WTC11 (cell line): ENCODE measurements at regions not wholly inside any gene's neighbourhood (a gene's known extent, or its start where the extent isn't known, plus 50 kb on each side); places are given as distances from the start of the nearest gene placed in this dataset.

Experiments used
- AR ChIP-seq: fragments of 250-450 bp; sonication (Bioruptor Pico); IDR thresholded peaks from 2 replicates; pipeline ENCODE4 v1.9.0; 2021; ENCODE audit warnings: mild to moderate bottlenecking
- ATF3 ChIP-seq: sonication (generic); formaldehyde crosslinking; conservative IDR thresholded peaks from 2 replicates; pipeline ENCODE4 v1.8.1; 2022; ENCODE audit warnings: mild to moderate bottlenecking, missing genetic modification reagents
- CTCF ChIP-seq: fragments of 200-600 bp; IDR thresholded peaks from 2 replicates; pipeline ENCODE4 v1.8.0; 2022; ENCODE audit warnings: antibody characterized with exemption
- FOXJ3 ChIP-seq: sonication (generic); formaldehyde crosslinking; IDR thresholded peaks from 2 replicates; pipeline ENCODE4 v1.9.0; 2021; ENCODE audit warnings: missing genetic modification reagents, mild to moderate bottlenecking, borderline replicate concordance
- FOXP4 ChIP-seq: sonication (generic); formaldehyde crosslinking; IDR thresholded peaks from 2 replicates; pipeline ENCODE4 v1.8.0; 2022; ENCODE audit warnings: mild to moderate bottlenecking, missing genetic modification reagents
- TEAD4 ChIP-seq: sonication (generic); formaldehyde crosslinking; IDR thresholded peaks from 2 replicates; pipeline ENCODE4 v1.8.0; 2022; ENCODE audit warnings: mild to moderate bottlenecking, missing genetic modification reagents
- USF2 ChIP-seq: sonication (generic); formaldehyde crosslinking; IDR thresholded peaks from 2 replicates; pipeline ENCODE4 v1.8.1; 2023; ENCODE audit warnings: mild to moderate bottlenecking, missing genetic modification reagents, moderate library complexity
- ZNF121 ChIP-seq: sonication (generic); formaldehyde crosslinking; IDR thresholded peaks from 2 replicates; pipeline ENCODE4 v1.8.0; 2023; ENCODE audit warnings: missing genetic modification reagents
- ZNF138 ChIP-seq: sonication (generic); formaldehyde crosslinking; conservative IDR thresholded peaks from 2 replicates; pipeline ENCODE4 v1.8.1; 2022; ENCODE audit warnings: mild to moderate bottlenecking, moderate library complexity, missing genetic modification reagents
- ZNF532 ChIP-seq: fragments of 250-450 bp; sonication (Bioruptor Pico); IDR thresholded peaks from 2 replicates; pipeline ENCODE4 v1.9.0; 2021; ENCODE audit warnings: mild to moderate bottlenecking, borderline replicate concordance
- ZSCAN18 ChIP-seq: fragments of 250-450 bp; sonication (Bioruptor Pico); IDR thresholded peaks from 2 replicates; pipeline ENCODE4 v2.1.2; 2022; ENCODE audit warnings: mild to moderate bottlenecking, moderate library complexity

GRCh38 chr20:5447188-5447587 is 130.4 kb upstream of the PROKR2 start:
- TF ChIP-seq ATF3 (no peak), CTCF (no peak), AR (CRISPR knock-in tag) (no peak), ZNF532 (no peak), ZSCAN18 (CRISPR knock-in tag) (no peak), ZNF121 (CRISPR knock-in tag) (no peak), FOXP4 (CRISPR knock-in tag) (no peak), FOXJ3 (CRISPR knock-in tag) (no peak), TEAD4 (no peak), USF2 (CRISPR knock-in tag) (no peak), ZNF138 (no peak)
